Smooth muscle cell (in vitro differentiated cells): ENCODE measurements at regions not wholly inside any gene's neighbourhood (a gene's known extent, or its start where the extent isn't known, plus 50 kb on each side); places are given as distances from the start of the nearest gene placed in this dataset.

ENCODE experiments used
- DNase-seq: peaks from one replicate; lab custom pipeline; 2025; ENCODE audit not compliant: unreplicated experiment; lab: John Stamatoyannopoulos, UW
- H2AFZ ChIP-seq: fragments of 200-600 bp; sonication (generic); 2 replicates; pipeline ENCODE4 v1.6.0; 2016; ENCODE audit warnings: antibody characterized with exemption, low read depth, mild to moderate bottlenecking
- H3F3A ChIP-seq: fragments of 200-600 bp; sonication (generic); 2 replicates; pipeline ENCODE4 v1.6.0; 2017; ENCODE audit warnings: antibody characterized with exemption, low read depth
- H3K27ac ChIP-seq: fragments of 200-600 bp; sonication (generic); 2 replicates; pipeline ENCODE4 v1.5.1; 2016; ENCODE audit warnings: low read depth, mild to moderate bottlenecking
- H3K27me3 ChIP-seq: fragments of 200-600 bp; sonication (generic); 2 replicates; pipeline ENCODE4 v1.6.1; 2016; ENCODE audit warnings: low read depth, mild to moderate bottlenecking
- H3K36me3 ChIP-seq: fragments of 200-600 bp; sonication (generic); 2 replicates; pipeline ENCODE4 v1.5.1; 2016; ENCODE audit warnings: low read depth
- H3K4me1 ChIP-seq: fragments of 200-600 bp; sonication (generic); 2 replicates; pipeline ENCODE4 v1.5.1; 2016; ENCODE audit warnings: low read depth
- H3K4me2 ChIP-seq: fragments of 200-600 bp; sonication (generic); 2 replicates; pipeline ENCODE4 v1.6.0; 2016; ENCODE audit warnings: mild to moderate bottlenecking
- H3K4me3 ChIP-seq: fragments of 200-600 bp; sonication (generic); 2 replicates; pipeline ENCODE4 v1.5.1; 2016; ENCODE audit warnings: mild to moderate bottlenecking
- H3K79me2 ChIP-seq: fragments of 200-600 bp; sonication (generic); 2 replicates; pipeline ENCODE4 v1.6.0; 2016; ENCODE audit warnings: low read depth, mild to moderate bottlenecking
- H3K9ac ChIP-seq: fragments of 200-600 bp; sonication (generic); 2 replicates; pipeline ENCODE4 v1.6.0; 2016; ENCODE audit warnings: low read depth
- H3K9me3 ChIP-seq: fragments of 200-600 bp; sonication (generic); replicated peaks from 2 replicates; pipeline ENCODE4 v1.5.1; 2016; ENCODE audit warnings: low read depth
- H4K20me1 ChIP-seq: fragments of 200-600 bp; sonication (generic); 2 replicates; pipeline ENCODE4 v1.6.0; 2016; ENCODE audit warnings: low read depth
- WGBS: methylation state at CpG from one replicate; pipeline ENCODE4 v1.1.7; 2016; ENCODE audit warnings: low lambda C conversion rate; 5-methylcytosine and 5-hydroxymethylcytosine counted together
- TF ChIP-seq, protein P1 (sequence below): fragments of 200-600 bp; sonication (generic); IDR thresholded peaks from 2 replicates; pipeline ENCODE4 v1.5.1; 2017; ENCODE audit warnings: borderline replicate concordance, mild to moderate bottlenecking, antibody characterized with exemption; ENCODE audit not compliant: insufficient read depth, poor library complexity, severe bottlenecking

GRCh38 chr14:71267691-71268090 lies 360.4 kb downstream of the PCNX1 start:
- Histone ChIP-seq H3K9ac (no peak overlapping the region), H3K79me2 (no peaks in the 10 kb centered on the region), H3K4me3 (no peak overlapping the region), H3K4me2 (no peak overlapping the region), H3K9me3 (peaks cover 3% of the 10 kb centered on the region), H4K20me1 (no peaks in the 10 kb centered on the region), H3K27me3 (no peaks in the 10 kb centered on the region), H3K27ac (no peak overlapping the region), H3F3A (no peaks in the 10 kb centered on the region), H3K36me3 (no peaks in the 10 kb centered on the region), H3K4me1 (no peaks in the 10 kb centered on the region), H2AFZ (no peak overlapping the region)
- WGBS = 95% methylated on average over 2 of the region's 2 CpGs
- DNase-seq = no peak
- TF ChIP-seq, protein P1, sequence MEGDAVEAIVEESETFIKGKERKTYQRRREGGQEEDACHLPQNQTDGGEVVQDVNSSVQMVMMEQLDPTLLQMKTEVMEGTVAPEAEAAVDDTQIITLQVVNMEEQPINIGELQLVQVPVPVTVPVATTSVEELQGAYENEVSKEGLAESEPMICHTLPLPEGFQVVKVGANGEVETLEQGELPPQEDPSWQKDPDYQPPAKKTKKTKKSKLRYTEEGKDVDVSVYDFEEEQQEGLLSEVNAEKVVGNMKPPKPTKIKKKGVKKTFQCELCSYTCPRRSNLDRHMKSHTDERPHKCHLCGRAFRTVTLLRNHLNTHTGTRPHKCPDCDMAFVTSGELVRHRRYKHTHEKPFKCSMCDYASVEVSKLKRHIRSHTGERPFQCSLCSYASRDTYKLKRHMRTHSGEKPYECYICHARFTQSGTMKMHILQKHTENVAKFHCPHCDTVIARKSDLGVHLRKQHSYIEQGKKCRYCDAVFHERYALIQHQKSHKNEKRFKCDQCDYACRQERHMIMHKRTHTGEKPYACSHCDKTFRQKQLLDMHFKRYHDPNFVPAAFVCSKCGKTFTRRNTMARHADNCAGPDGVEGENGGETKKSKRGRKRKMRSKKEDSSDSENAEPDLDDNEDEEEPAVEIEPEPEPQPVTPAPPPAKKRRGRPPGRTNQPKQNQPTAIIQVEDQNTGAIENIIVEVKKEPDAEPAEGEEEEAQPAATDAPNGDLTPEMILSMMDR = no peak

GRCh38 chr14:71270111-71270510 lies 362.9 kb downstream of the PCNX1 start:
- Histone ChIP-seq H3K27ac (no peak overlapping the region), H3K4me1 (no peaks in the 10 kb centered on the region), H3K36me3 (no peaks in the 10 kb centered on the region), H3K4me2 (no peak overlapping the region), H3K4me3 (no peak overlapping the region), H3K79me2 (no peaks in the 10 kb centered on the region), H4K20me1 (no peaks in the 10 kb centered on the region), H2AFZ (no peak overlapping the region), H3K27me3 (no peaks in the 10 kb centered on the region), H3K9me3 (peaks cover 3% of the 10 kb centered on the region), H3K9ac (no peak overlapping the region), H3F3A (no peaks in the 10 kb centered on the region)
- WGBS = 90% methylated on average over 1 of the region's 1 CpG
- DNase-seq = no peak
- TF ChIP-seq, protein P1 = no peak

DNA sequence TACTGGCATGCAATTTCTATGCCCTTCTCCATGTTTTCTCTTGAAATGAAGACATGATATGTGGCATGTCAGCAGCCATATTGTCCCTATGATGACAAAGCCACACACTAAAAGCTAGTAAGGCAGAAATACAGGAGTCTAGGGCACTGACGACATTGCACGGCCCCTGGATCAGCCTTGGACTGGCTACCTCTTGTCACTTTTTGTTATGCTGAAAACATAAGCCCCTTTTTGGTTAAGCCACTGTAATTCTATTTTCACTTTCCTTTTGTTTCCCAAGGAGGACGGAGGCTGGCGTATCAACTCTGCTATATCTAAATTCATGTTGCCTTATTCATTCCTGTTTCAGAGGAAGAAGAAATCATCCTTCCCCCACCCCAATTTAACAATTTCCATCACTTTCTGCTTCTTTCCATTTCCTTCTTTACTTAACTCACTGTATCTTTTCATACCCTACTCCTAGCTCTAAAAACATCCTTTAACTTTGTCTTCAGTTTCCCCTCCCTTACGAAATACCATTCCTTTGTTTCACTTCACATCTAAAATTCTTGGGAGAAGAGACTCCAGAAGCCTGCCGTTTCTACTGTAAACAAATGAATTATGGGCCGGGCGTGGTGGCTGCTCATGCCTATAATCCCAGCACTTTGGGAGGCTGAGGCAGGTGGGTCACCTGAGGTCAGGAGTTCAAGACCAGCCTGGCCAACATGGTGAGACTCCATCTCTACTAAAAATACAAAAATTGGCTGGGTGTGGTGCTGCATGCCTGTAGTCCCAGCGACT lies 364.1 kb downstream of the PCNX1 start:
- TF ChIP-seq, protein P1 = no peak
- WGBS = 88% methylated on average over 9 of the region's 9 CpGs
- H3F3A ChIP-seq = no peaks in the 10 kb centered on the region
- no peak overlapping the region for H3K27ac ChIP-seq
- H2AFZ ChIP-seq = no peak overlapping the region
- H3K27me3 ChIP-seq = no peaks in the 10 kb centered on the region
- no peak for DNase-seq
- no peaks in the 10 kb centered on the region for H3K9me3 ChIP-seq
- no peaks in the 10 kb centered on the region for H4K20me1 ChIP-seq
- H3K9ac ChIP-seq = no peak overlapping the region
- no peaks in the 10 kb centered on the region for H3K36me3 ChIP-seq
- no peaks in the 10 kb centered on the region for H3K4me1 ChIP-seq
- no peaks in the 10 kb centered on the region for H3K79me2 ChIP-seq
- H3K4me3 ChIP-seq = no peak overlapping the region
- H3K4me2 ChIP-seq = no peak overlapping the region

DNA sequence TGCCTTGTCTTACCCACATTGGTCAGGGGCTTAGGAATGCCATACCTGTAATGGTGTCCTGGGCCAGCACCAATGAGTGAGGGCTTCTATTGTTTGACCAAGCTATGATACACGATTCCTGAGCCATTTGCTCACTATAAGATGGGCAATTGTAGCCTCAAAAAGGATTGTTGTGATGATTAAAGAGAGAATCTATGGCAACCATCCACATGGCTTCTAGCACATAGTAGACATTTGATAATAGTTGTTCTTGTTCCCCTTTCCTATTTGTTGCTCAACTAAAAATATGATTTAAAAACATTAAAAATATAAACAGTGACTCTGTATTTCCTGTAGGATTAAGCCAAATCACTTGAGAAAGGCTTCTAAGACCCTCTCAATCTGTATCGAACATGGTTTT lies 366.1 kb downstream of the PCNX1 start:
- 88% methylated on average over 2 of the region's 2 CpGs for WGBS
- Histone ChIP-seq H3K27me3 (no peaks in the 10 kb centered on the region), H2AFZ (no peak overlapping the region), H4K20me1 (no peaks in the 10 kb centered on the region), H3K79me2 (no peaks in the 10 kb centered on the region), H3K4me2 (no peak overlapping the region), H3K27ac (no peak overlapping the region), H3K4me3 (no peak overlapping the region), H3K9me3 (no peaks in the 10 kb centered on the region), H3F3A (no peaks in the 10 kb centered on the region), H3K9ac (no peak overlapping the region), H3K4me1 (no peaks in the 10 kb centered on the region), H3K36me3 (no peaks in the 10 kb centered on the region)
- TF ChIP-seq, protein P1 = no peak
- no peak for DNase-seq
